ENCODE measurements at regions not wholly inside any gene's neighbourhood (a gene's known extent, or its start where the extent isn't known, plus 50 kb on each side); places are given as distances from the start of the nearest gene placed in this dataset.

DNA sequence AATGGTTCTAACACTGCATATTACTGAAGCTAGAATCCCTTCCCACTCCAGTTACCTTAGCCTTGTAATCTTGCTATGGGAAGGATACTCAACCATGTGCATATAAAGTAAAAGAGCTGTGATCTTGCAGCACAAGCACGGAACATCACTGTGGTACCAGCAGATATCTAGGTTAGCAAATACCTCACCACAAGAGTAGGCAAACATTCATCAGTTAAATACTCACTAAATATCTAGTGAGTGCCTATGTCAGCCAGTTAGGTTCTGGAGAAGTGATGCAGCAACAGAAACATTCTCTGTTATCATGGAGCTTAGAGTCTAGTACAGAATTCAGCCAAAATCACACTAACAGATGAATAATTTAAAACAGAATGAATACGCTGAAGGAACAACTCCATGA, 349.6 kb upstream of the UBE2E3 start:
- no peak overlapping the region for H3K4me3 Mint-ChIP-seq
- no peak overlapping the region for H3K27ac Mint-ChIP-seq
- H3K9me3 Mint-ChIP-seq = no peaks in the 10 kb centered on the region
- H3K4me1 Mint-ChIP-seq (ENCODE audit: low read depth) = no peaks in the 10 kb centered on the region
- no peak for DNase-seq (ENCODE audit: low spot score)
- no peaks in the 10 kb centered on the region for H3K36me3 Mint-ChIP-seq (ENCODE audit: low read depth)
- H3K27me3 Mint-ChIP-seq (ENCODE audit: low read depth) = no peaks in the 10 kb centered on the region

DNA sequence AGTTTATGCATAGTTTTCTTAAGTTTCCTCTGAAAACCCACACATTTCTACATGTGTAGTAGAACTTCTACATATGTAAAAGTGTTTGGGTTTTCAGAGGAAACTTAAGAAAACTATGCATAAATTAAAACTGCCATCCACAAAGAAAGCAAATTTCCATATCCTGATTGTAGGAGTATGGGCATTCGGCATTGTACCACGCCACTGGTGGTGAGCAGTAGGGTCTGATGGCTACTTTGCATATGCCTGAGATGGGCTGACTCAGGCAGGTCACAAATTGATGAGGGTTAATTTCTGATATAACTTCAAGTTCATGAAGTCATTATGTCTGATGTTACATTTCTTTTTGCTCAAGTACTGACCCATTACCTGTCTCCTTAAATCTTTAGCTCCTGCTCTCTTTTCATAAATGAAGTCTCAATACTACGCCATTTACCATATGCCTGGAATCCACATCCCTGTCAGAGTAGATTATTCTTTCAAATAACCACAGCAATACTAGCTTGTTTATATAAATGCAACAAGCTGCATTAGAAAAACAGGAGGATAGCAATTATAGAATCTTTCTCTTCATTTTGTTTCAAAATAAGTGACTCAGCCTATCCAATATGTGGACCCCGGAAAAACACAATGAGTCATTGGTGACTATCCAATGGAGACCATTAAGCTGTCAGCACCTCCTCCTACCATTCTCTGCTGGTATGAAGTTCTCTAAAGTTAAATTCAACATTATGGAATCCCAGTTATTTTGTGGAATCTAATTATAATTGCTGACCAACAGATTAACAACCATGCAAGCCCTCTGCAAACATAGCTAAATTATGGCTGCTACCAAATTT, 355.2 kb upstream of the UBE2E3 start:
- H3K4me1 Mint-ChIP-seq (ENCODE audit: low read depth) = no peaks in the 10 kb centered on the region
- H3K27me3 Mint-ChIP-seq (ENCODE audit: low read depth) = no peaks in the 10 kb centered on the region
- DNase-seq (ENCODE audit: low spot score) = no peak
- H3K4me3 Mint-ChIP-seq = no peak overlapping the region
- H3K27ac Mint-ChIP-seq = no peak overlapping the region
- peaks cover 3% of the 10 kb centered on the region for H3K9me3 Mint-ChIP-seq
- no peaks in the 10 kb centered on the region for H3K36me3 Mint-ChIP-seq (ENCODE audit: low read depth)

DNA sequence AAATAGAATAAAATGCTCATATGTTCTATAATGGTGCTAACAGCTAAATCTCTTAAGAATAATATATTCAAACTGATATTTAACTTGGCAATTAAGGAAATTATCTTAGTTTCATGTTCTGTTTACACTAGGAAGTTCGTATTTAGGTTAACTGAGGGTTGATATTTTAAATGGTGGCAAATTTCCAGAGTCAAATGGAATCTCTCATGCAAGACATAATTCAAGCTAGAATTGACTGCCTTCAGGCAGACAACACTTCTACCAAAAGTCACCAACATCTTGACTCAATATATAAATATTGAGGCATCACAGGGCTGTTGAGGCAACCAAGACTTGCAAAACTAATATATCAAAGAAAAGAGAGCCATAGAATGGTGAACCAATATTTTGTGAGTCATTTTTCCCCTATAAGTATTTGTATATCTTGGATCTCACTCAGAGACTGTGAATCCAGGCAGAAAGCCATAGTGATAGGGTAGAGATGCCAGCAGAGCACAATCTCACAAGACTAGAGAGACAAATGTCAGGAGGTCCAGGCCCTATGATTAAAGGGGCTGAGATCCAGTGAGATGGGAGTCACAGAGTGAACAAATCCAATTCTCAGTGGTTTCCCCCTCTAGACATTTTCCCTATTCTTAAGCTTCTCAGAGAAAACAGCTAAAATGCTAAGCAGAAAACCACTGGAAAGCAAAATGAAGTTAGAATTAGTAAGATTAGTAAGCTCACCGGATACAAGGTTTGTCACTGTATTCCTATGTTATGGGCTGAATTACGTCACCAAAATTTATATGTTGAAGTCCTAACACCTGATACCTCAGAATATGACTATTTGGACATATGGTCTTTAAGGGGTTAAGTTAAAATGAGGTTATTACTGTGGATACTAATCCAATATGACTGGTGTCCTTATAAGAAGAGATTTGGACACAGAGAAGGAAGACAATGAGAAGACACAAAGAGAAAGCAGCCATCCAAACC, 358.2 kb upstream of the UBE2E3 start:
- H3K27ac Mint-ChIP-seq = no peak overlapping the region
- no peaks in the 10 kb centered on the region for H3K36me3 Mint-ChIP-seq (ENCODE audit: low read depth)
- peaks cover 3% of the 10 kb centered on the region for H3K9me3 Mint-ChIP-seq
- H3K27me3 Mint-ChIP-seq (ENCODE audit: low read depth) = no peaks in the 10 kb centered on the region
- DNase-seq (ENCODE audit: low spot score) = no peak
- H3K4me1 Mint-ChIP-seq (ENCODE audit: low read depth) = no peaks in the 10 kb centered on the region
- H3K4me3 Mint-ChIP-seq = no peak overlapping the region

DNA sequence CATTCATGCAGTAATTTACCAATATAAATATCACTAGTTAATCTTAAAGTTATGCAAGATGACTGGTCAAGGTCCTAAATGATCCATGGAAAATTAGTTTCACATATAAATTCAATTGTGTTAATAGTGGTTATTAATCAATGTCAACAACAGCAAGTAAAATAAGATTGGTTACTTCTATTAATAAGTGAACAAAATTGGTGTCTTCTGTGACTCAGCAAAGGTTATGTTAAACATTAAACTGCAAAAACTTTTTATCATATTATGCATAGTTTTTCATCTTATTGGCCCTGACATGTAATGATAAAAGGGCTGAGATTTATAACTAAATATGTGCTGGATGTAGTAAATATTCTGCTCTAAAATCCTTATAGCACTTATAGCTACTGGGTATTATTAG, 359.0 kb upstream of the UBE2E3 start:
- DNase-seq (ENCODE audit: low spot score) = no peak
- Mint-ChIP-seq H3K9me3 (peaks cover 3% of the 10 kb centered on the region), H3K4me1 (ENCODE audit: low read depth) (no peaks in the 10 kb centered on the region), H3K4me3 (no peak overlapping the region), H3K27ac (no peak overlapping the region), H3K27me3 (ENCODE audit: low read depth) (no peaks in the 10 kb centered on the region), H3K36me3 (ENCODE audit: low read depth) (no peaks in the 10 kb centered on the region)

DNA sequence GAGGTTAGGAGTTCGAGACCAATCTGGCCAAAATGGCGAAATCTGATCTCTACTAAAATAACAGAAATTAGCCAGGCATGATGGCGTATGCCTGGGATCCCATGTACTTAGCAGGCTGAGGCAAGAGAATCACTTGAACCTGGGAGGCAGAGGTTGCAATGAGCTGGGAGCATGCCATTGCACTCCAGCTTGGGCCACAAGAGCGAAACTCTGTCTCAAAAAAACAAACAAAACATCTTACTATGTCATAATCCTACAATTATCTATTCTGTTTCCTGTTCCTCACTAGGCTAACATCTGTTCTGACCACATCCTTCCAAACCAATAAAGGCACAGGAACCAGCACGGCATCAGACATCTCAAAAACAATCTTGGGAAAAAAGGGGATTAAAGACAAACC, 361.8 kb upstream of the UBE2E3 start:
- DNase-seq (ENCODE audit: low spot score) = no peak
- peaks cover 3% of the 10 kb centered on the region for H3K9me3 Mint-ChIP-seq
- no peak overlapping the region for H3K27ac Mint-ChIP-seq

DNA sequence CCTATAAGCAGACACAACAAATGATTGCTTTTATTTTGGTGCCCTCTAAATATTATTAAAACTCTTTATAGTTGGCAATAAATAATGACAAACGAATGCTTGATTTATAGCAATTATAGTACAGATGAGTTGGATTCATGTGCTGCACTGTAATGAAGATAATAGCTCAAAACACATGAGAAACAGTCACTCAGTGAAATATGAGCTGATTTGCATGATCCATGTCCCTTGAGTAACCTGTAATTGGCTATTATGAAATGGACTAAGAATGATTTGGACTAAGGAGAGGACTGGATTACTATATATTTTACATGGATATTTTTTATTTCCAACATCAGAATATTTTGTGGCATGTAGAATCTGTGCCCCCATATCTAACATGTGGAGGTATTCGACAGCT, 365.6 kb upstream of the UBE2E3 start:
- no peak for DNase-seq (ENCODE audit: low spot score)
- Mint-ChIP-seq H3K27ac (no peak overlapping the region), H3K4me1 (ENCODE audit: low read depth) (no peaks in the 10 kb centered on the region), H3K36me3 (ENCODE audit: low read depth) (no peaks in the 10 kb centered on the region), H3K27me3 (ENCODE audit: low read depth) (no peaks in the 10 kb centered on the region), H3K4me3 (no peak overlapping the region), H3K9me3 (no peaks in the 10 kb centered on the region)

More for the DNA sequence above, 361.8 kb upstream of the UBE2E3 start:
- Mint-ChIP-seq H3K4me1 (ENCODE audit: low read depth) (no peaks in the 10 kb centered on the region), H3K36me3 (ENCODE audit: low read depth) (no peaks in the 10 kb centered on the region), H3K4me3 (no peak overlapping the region), H3K27me3 (ENCODE audit: low read depth) (no peaks in the 10 kb centered on the region)

DNA sequence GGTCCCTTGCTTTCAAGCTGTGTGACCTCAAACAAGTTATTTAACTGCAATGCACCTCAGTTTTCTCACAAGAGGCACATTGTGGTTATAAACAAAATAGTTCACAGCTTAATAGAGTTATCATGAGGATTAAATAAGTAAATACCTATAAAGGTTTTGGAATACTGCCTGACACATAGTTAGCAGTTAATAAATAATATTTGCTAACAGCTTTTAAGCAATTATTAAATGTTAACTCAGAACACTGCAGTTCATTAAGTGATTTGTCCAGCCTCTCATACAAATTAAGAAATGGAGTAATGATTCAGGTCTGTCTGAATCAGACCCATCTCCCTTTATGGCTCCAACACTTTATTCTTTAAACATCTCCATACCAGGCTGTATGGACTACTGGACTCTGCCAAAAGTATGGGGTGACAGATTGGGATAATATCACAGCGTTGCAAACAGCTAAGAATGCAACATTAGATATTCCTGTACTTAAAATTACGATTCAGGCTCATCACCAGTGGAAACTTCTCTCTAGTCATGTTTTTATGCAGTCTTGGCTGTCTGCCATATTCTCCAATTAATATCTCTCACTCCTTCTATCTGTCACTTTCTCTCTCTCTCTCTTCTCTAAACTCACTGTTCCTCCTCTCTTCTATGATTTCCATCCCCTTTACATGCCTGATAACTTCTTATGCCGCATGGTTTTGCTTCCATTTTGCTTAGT, 370.6 kb upstream of the UBE2E3 start:
- no peaks in the 10 kb centered on the region for H3K36me3 Mint-ChIP-seq (ENCODE audit: low read depth)
- no peaks in the 10 kb centered on the region for H3K4me1 Mint-ChIP-seq (ENCODE audit: low read depth)
- H3K27ac Mint-ChIP-seq = no peak overlapping the region
- H3K4me3 Mint-ChIP-seq = no peak overlapping the region
- no peaks in the 10 kb centered on the region for H3K27me3 Mint-ChIP-seq (ENCODE audit: low read depth)
- no peak for DNase-seq (ENCODE audit: low spot score)
- H3K9me3 Mint-ChIP-seq = no peaks in the 10 kb centered on the region

DNA sequence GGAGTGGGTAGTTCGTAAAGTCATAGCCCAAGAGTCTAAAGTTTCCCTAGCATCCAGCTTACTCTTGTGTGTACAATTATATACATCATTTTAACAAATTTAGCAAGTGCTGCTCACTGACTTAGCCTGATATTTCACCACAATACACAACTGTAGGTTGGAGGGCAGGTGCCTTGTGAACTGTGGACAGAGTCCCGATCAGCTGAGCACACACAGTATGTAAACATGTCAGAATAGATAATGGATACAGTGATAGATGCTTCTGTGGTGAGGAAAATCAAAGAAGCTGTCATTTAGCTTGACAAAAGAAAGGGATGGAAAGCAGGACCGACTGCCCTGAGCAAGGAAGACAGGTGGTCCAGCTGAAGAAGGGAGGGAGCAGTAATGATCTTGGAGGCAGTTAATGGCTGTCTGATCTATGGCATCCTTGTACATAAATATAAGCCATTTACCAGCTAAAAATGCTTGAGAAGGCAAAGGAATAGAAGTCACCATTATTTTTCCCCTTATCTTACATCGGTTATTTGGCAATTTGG, 372.8 kb upstream of the UBE2E3 start:
- no peak for DNase-seq (ENCODE audit: low spot score)
- H3K36me3 Mint-ChIP-seq (ENCODE audit: low read depth) = no peaks in the 10 kb centered on the region
- H3K4me1 Mint-ChIP-seq (ENCODE audit: low read depth) = no peaks in the 10 kb centered on the region
- H3K27ac Mint-ChIP-seq = no peak overlapping the region
- no peaks in the 10 kb centered on the region for H3K27me3 Mint-ChIP-seq (ENCODE audit: low read depth)
- H3K9me3 Mint-ChIP-seq = no peaks in the 10 kb centered on the region
- H3K4me3 Mint-ChIP-seq = no peak overlapping the region

DNA sequence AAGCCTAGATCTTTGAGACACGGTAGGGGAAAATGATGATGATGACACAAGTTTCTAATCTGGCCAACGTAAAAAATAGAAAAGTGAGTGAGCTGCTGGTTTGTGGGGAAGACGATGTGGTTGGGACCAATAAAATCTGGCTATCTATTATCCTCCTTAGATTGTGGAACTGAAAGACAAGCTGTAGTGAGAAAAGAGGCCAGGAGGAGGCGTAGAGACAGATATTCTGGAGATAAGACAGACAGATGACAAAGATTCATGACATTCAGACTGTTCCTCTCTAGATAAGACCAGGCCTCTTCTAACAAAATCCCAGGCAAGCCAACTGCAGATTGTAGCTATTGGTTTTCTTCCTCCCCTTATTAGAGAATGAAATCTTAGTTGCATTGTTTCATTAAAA, 376.3 kb upstream of the UBE2E3 start:
- Mint-ChIP-seq H3K4me3 (no peak overlapping the region), H3K9me3 (no peaks in the 10 kb centered on the region), H3K4me1 (ENCODE audit: low read depth) (no peaks in the 10 kb centered on the region), H3K27ac (no peak overlapping the region), H3K36me3 (ENCODE audit: low read depth) (no peaks in the 10 kb centered on the region), H3K27me3 (ENCODE audit: low read depth) (no peaks in the 10 kb centered on the region)
- no peak for DNase-seq (ENCODE audit: low spot score)

DNA sequence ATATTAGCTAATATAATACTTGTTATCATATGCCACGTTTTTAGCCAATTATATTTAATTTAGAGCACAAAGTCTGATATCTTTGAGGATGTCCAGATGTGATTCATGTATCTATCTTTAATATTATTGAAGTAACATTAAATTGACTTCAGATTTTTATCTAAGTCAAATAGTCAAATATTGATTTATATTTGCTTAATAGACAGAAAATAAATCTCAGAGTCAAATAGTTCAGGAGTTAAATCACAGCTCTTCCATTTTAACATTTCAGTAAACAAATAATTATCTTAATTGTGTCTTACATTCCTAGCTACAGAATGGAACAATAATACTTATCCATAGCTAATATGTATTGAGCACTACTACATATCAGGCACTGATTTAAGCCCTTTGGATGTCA, 379.4 kb upstream of the UBE2E3 start:
- DNase-seq (ENCODE audit: low spot score) = no peak
- Mint-ChIP-seq H3K36me3 (ENCODE audit: low read depth) (no peaks in the 10 kb centered on the region), H3K27me3 (ENCODE audit: low read depth) (no peaks in the 10 kb centered on the region), H3K4me1 (ENCODE audit: low read depth) (no peaks in the 10 kb centered on the region), H3K27ac (no peak overlapping the region), H3K4me3 (no peak overlapping the region), H3K9me3 (no peaks in the 10 kb centered on the region)

DNA sequence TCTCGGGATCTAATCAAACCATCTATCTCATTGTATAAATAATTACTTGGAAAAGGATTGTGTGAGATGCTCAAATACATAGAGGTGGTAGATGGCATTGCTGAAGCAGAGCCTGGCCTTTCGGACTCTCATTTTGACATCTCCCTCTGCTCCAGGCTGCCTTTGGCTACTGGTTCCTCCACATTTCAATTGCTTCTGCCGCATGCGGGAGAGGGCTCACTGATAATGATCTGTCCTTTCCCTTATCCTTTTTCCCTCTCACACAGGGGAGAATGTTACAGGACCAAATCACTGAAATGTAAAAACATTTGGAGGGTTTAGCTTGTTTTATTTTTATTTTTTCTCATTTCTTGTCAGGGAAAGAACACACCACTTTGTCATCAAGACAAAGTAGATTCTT, 380.6 kb upstream of the UBE2E3 start:
- H3K36me3 Mint-ChIP-seq (ENCODE audit: low read depth) = no peaks in the 10 kb centered on the region
- DNase-seq (ENCODE audit: low spot score) = no peak
- H3K4me1 Mint-ChIP-seq (ENCODE audit: low read depth) = no peaks in the 10 kb centered on the region
- H3K27ac Mint-ChIP-seq = no peak overlapping the region
- H3K4me3 Mint-ChIP-seq = no peak overlapping the region
- no peaks in the 10 kb centered on the region for H3K27me3 Mint-ChIP-seq (ENCODE audit: low read depth)
- no peaks in the 10 kb centered on the region for H3K9me3 Mint-ChIP-seq

DNA sequence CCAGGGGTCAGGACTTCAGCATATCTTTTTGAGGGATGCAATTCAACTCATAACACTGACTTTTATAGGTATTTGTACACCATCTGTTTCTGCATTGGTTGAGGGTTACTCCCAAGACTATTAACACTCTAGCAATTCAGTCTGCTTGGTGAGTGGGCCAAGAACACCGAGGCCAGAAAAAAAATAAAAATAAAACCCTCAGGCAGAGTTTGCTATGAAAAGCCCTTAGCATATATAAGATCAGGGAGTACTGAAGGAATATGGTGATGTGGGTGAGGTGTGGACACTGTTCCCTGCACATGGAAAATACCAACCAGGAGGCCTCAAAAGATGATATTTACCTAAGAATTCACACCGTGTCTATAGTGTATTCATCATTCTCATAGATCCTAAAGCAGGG, 383.2 kb upstream of the UBE2E3 start:
- no peaks in the 10 kb centered on the region for H3K9me3 Mint-ChIP-seq
- no peak overlapping the region for H3K27ac Mint-ChIP-seq
- H3K27me3 Mint-ChIP-seq (ENCODE audit: low read depth) = no peaks in the 10 kb centered on the region
- H3K4me1 Mint-ChIP-seq (ENCODE audit: low read depth) = no peaks in the 10 kb centered on the region
- H3K4me3 Mint-ChIP-seq = no peak overlapping the region
- DNase-seq (ENCODE audit: low spot score) = no peak
- no peaks in the 10 kb centered on the region for H3K36me3 Mint-ChIP-seq (ENCODE audit: low read depth)

DNA sequence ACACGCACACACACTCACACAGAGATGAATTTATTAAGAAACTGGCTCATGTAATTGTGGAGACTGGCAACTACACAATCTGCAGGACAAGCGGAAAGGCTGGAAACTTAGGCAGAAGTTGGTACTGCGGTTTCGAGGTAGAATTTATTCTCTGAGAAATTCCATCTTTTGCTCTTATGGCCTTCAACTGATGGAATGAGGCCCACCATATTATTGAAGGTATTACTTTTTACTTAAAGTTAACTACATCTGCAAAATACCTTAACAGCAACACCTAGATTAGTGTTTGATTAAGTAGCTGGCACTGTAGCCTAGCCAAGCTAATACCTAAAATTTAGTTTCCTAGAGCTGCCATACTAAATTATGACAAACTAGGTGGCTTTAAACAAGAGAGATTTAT, 384.0 kb upstream of the UBE2E3 start:
- no peak overlapping the region for H3K4me3 Mint-ChIP-seq
- H3K27me3 Mint-ChIP-seq (ENCODE audit: low read depth) = no peaks in the 10 kb centered on the region
- DNase-seq (ENCODE audit: low spot score) = no peak
- H3K27ac Mint-ChIP-seq = no peak overlapping the region
- H3K9me3 Mint-ChIP-seq = no peaks in the 10 kb centered on the region
- no peaks in the 10 kb centered on the region for H3K36me3 Mint-ChIP-seq (ENCODE audit: low read depth)
- peaks cover 3% of the 10 kb centered on the region for H3K4me1 Mint-ChIP-seq (ENCODE audit: low read depth)

DNA sequence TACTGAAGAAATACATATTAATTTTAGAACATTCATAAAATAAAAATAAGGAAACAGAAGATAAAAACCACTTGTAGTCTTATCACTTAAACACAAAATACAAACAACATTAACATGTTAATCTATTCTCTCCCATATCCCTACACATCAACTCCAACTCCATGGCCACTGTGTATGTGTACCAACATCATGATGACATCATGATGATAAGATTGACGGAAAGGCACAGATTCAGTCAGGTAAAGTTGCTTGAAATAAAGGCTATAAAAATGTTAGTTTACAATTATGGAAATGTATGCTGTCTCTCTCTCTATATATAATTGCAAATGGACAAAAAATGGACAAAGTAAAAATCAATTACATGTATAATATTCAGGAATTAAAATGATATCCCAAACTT, 388.5 kb upstream of the UBE2E3 start:
- H3K4me3 Mint-ChIP-seq = no peak overlapping the region
- no peak overlapping the region for H3K27ac Mint-ChIP-seq
- H3K4me1 Mint-ChIP-seq (ENCODE audit: low read depth) = peaks cover 10% of the 10 kb centered on the region
- no peaks in the 10 kb centered on the region for H3K36me3 Mint-ChIP-seq (ENCODE audit: low read depth)
- no peak for DNase-seq (ENCODE audit: low spot score)
- no peaks in the 10 kb centered on the region for H3K27me3 Mint-ChIP-seq (ENCODE audit: low read depth)
- no peaks in the 10 kb centered on the region for H3K9me3 Mint-ChIP-seq
